ENCODE measurements at regions not wholly inside any gene's neighbourhood (a gene's known extent, or its start where the extent isn't known, plus 50 kb on each side); places are given as distances from the start of the nearest gene placed in this dataset.

DNA sequence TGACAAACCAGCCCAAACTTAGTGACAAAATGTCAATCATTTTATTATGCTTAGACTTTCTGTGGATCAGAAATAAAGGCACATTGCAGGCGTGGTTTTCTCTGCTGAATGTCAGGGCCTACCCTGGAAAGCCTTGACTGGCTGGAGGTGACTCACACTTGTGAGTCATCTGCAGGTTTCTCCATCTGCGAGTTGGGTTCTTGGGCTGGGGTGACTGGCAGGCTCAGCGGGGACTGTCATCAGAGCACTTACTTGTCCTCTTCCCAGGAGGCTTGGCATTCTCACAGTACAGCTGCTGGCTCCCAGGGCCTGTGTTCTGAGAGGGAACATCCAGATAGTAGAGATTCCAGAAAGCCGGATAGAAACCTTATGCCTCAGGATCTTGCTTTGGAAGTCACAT is 153.8 kb upstream of the AGA start:
- H3K9ac ChIP-seq (ENCODE audit: low read depth, low read length) = no peak overlapping the region
- H3K9me3 ChIP-seq (ENCODE audit: control insufficient read depth, insufficient read depth, low read length) = no peaks in the 10 kb centered on the region
- peaks cover 19% of the 10 kb centered on the region for H3K4me1 ChIP-seq (ENCODE audit: insufficient read depth, low read length)
- no peaks in the 10 kb centered on the region for H3K36me3 ChIP-seq (ENCODE audit: insufficient read depth, low read length)

DNA sequence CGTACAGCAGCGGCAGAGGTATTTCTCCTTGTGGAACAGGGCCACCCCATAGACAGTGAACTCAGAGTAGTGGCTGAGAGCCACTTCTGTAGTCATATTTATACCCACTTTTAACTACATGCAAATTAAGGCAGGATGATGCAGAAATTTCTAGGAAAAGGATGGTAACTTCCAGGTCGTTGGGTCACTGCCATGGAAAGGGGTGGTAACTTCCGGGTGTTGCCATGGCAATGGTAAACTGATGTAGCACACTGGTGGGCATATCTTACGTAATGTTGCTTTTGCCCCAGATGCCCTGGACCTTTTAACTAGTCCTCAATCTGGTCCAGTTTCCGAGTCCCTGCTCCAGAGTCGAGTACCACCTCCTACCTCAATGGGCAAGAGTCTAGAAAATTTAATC is 154.8 kb upstream of the AGA start:
- Histone ChIP-seq H3K9ac (ENCODE audit: low read depth, low read length) (no peak overlapping the region), H3K4me1 (ENCODE audit: insufficient read depth, low read length) (peaks cover 19% of the 10 kb centered on the region), H3K9me3 (ENCODE audit: control insufficient read depth, insufficient read depth, low read length) (no peaks in the 10 kb centered on the region)

DNA sequence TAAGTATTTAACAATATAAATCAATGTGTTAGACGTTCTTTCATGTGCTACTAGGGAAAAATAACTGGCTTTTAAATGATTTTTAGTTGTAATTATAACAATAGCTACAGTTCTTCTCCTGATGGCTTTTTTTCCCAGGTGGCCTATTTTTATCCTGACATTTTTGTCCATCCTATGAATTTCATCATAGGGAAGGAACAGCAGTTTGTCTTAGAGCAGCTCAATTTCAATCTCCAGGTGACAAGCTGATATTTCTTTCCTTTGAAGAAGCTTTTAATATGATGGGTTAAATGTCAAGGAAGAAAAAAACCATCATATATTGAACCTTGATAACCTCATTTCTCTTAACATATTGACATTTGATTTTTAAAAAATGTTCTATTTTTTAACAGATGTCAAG is 163.0 kb upstream of the AGA start:
- H3K4me1 ChIP-seq (ENCODE audit: insufficient read depth, low read length) = peaks cover 3% of the 10 kb centered on the region; the same call in 1 of the 2 replicates
- no peaks in the 10 kb centered on the region; the same call in 1 of the 2 replicates for H3K9me3 ChIP-seq (ENCODE audit: control insufficient read depth, insufficient read depth, low read length)
- no peak overlapping the region for H3K9ac ChIP-seq (ENCODE audit: low read depth, low read length)
- no peaks in the 10 kb centered on the region for H3K36me3 ChIP-seq (ENCODE audit: insufficient read depth, low read length)

More for the DNA sequence above, 154.8 kb upstream of the AGA start:
- no peaks in the 10 kb centered on the region for H3K36me3 ChIP-seq (ENCODE audit: insufficient read depth, low read length)

DNA sequence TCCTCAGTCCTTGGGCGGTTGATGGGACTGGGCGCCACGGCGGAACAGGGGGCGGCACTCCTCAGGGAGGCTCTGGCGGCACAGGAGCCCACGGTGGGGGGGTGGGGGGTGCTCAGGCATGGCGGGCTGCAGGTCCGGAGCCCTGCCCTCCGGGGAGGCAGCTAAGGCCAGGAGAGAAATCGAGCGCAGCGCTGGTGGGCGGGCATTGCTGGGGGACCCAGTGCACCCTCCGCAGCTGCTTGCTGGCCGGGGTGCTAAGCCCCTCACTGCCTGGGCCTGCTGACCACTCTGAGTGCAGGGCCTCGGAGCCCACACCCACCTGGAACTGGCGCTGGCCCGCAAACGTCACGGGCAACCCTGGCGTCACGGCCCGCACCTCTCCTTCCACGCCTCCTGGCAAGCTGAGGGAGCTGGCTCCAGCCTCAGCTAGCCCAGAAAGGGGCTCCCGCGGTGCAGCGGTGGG is 164.9 kb upstream of the AGA start:
- Histone ChIP-seq H3K9me3 (ENCODE audit: control insufficient read depth, insufficient read depth, low read length) (no peaks in the 10 kb centered on the region; the same call in 1 of the 2 replicates), H3K9ac (ENCODE audit: low read depth, low read length) (no peak overlapping the region)

DNA sequence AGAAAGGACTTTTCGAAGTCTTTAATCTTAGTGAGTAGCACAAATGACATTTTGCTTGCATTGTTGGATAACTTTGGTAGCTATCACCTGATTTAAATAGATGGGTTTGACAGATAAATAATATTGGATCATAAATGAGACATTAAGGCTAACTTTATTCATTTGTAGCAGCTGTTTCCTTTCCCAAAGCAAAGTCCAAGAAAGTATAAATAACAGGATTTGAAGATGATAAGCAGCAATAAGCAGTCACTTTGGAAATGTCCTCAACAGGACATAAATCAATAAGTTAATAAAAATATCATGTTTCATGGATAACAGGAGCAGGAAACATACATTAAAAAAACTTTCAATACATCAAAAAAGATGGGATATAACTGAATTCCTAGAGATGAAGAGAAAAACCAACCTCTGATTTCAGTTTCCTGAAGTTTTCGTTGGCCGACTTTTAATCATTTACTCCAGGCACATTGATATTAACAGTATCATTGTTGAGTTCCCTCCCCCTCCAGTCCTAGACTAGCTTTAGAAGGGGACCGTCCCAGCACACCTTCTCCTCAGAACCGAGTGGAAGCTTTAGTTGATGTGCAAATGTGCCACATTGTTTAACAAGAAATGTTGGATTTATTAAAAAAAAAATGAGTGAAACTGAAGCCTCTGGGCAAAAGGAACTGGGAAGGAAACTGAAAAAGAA is 169.9 kb upstream of the AGA start:
- Histone ChIP-seq H3K4me1 (ENCODE audit: insufficient read depth, low read length) (peaks cover 8% of the 10 kb centered on the region; the same call in 1 of the 2 replicates), H3K36me3 (ENCODE audit: insufficient read depth, low read length) (no peaks in the 10 kb centered on the region), H3K9ac (ENCODE audit: low read depth, low read length) (no peak overlapping the region), H3K9me3 (ENCODE audit: control insufficient read depth, insufficient read depth, low read length) (no peaks in the 10 kb centered on the region)

More for the DNA sequence above, 164.9 kb upstream of the AGA start:
- H3K4me1 ChIP-seq (ENCODE audit: insufficient read depth, low read length) = peaks cover 8% of the 10 kb centered on the region; the same call in 1 of the 2 replicates
- no peaks in the 10 kb centered on the region for H3K36me3 ChIP-seq (ENCODE audit: insufficient read depth, low read length)

DNA sequence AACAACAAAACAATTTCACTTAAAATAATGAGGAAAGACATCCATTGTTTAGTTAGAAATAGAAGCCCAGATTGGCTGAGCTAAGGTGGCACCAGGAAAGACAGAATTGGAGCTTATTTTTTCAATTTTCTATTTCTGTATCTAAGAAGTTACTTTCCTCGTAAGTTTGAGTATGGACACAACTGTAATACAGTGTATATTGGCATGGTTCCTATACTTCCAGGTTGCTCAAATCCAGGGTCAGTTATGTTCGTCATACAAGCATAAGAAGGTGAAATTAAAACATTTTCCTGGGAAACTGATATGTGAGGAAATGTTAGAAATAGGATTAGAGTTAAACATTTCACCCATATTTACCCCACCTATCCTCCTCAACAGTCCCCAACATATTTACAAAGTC is 170.4 kb upstream of the AGA start:
- peaks cover 8% of the 10 kb centered on the region; the same call in 1 of the 2 replicates for H3K4me1 ChIP-seq (ENCODE audit: insufficient read depth, low read length)

DNA sequence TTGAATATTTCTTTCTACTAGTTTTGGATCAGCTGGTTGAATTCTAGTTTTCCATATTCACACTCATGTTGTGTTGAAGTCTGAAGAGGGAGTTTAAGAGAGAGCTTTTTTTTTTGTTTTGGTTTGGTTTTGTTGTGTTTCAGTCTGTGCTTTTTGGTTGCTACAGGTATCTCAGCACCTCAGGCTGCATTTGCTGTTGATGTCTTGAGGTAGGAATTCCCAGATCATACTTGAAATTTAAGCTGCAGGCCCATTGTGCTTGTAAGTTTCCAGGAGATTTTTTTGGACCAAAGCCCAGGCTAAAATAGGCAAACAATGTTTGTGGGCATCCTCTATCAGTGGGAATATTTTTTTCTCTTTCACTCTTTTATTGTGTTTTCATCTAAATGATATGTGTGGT is 190.2 kb upstream of the AGA start:
- no peaks in the 10 kb centered on the region; the same call in 1 of the 2 replicates for H3K9me3 ChIP-seq (ENCODE audit: control insufficient read depth, insufficient read depth, low read length)
- H3K9ac ChIP-seq (ENCODE audit: low read depth, low read length) = no peak overlapping the region
- no peaks in the 10 kb centered on the region for H3K36me3 ChIP-seq (ENCODE audit: insufficient read depth, low read length)
- no peaks in the 10 kb centered on the region for H3K4me1 ChIP-seq (ENCODE audit: insufficient read depth, low read length)

More for the DNA sequence above, 170.4 kb upstream of the AGA start:
- no peak overlapping the region for H3K9ac ChIP-seq (ENCODE audit: low read depth, low read length)
- no peaks in the 10 kb centered on the region for H3K9me3 ChIP-seq (ENCODE audit: control insufficient read depth, insufficient read depth, low read length)
- no peaks in the 10 kb centered on the region for H3K36me3 ChIP-seq (ENCODE audit: insufficient read depth, low read length)

DNA sequence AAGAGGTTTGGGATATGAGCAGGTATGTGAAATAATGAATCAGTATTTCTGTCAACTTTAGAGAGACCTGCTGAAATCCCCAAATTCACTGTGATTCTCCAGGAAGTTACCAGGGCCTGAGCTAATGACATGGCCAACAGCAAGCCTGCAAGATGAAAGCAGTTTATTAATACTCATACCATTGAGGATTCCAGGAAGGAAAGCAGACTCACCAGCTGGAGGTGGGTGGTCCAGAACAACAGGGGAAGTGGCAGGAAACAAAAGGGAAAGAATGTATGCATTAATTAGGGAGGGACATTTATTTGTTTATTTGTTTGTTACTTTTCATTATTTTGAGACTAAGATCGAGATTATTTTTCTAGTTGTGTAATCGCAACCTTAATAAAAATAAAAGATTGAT is 196.6 kb upstream of the AGA start:
- Histone ChIP-seq H3K36me3 (ENCODE audit: insufficient read depth, low read length) (no peaks in the 10 kb centered on the region), H3K9ac (ENCODE audit: low read depth, low read length) (no peak overlapping the region), H3K4me1 (ENCODE audit: insufficient read depth, low read length) (peaks cover 9% of the 10 kb centered on the region), H3K9me3 (ENCODE audit: control insufficient read depth, insufficient read depth, low read length) (no peaks in the 10 kb centered on the region; the same call in 1 of the 2 replicates)

DNA sequence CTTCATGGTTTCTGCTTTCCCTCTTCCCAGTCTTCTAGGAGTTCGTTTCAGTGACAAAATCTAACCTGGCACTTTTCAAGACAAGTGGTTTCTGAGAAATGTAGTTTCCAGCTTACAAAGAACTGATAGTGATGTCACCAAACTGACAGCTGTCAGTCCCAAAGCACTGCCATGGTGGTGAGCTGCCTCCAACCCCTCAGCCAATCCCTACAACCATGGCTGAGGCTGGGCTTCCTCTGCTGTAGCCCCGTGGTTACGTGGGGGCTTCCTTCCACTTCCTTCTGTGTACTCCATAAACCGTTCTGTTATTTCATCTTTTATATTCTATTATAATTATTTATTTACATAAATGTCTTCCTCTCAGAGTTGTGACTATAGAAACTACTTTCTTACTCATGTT is 198.6 kb upstream of the AGA start:
- Histone ChIP-seq H3K9me3 (ENCODE audit: control insufficient read depth, insufficient read depth, low read length) (no peaks in the 10 kb centered on the region; the same call in 1 of the 2 replicates), H3K4me1 (ENCODE audit: insufficient read depth, low read length) (peaks cover 9% of the 10 kb centered on the region), H3K36me3 (ENCODE audit: insufficient read depth, low read length) (no peaks in the 10 kb centered on the region), H3K9ac (ENCODE audit: low read depth, low read length) (no peak overlapping the region)

DNA sequence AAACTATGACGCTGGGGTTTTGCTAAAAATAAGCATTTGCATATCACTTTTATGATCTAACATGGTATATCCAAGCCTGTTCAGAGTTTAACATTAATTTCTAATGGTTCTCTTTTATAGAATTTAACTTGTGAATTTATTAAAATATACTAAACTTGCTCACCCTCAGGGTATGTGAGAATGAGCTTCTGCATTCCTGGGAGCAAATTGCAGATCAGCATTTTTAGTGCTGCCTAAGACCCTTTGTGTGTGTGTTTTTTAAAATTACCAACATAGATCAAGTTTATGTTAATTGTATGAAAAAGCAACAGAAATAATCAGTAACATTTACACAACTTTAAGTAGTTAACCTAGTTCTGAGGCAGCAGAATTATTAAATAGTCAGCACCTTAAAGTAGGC is 218.0 kb upstream of the AGA start:
- Histone ChIP-seq H3K4me1 (ENCODE audit: insufficient read depth, low read length) (no peaks in the 10 kb centered on the region), H3K9ac (ENCODE audit: low read depth, low read length) (no peak overlapping the region), H3K9me3 (ENCODE audit: control insufficient read depth, insufficient read depth, low read length) (peaks cover 10% of the 10 kb centered on the region), H3K36me3 (ENCODE audit: insufficient read depth, low read length) (no peaks in the 10 kb centered on the region)

DNA sequence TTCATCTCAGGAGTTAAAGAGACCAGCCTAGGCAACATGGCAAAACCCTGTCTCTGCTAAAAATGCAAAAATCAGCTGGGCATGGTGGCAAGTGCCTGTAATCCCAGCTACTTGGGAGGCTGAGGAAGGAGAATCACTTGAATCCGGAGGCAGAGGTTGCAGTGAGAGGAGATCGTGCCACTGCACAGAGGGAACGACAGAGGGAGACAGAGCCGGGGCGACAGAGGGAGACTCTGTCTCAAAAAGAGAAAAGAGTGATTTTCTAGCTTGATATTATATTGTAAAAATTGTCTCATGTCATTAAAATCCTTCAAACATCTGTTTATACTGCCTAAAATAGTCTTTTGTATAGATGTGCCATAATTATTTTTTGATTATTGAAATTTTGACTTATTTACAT is 225.4 kb upstream of the AGA start:
- no peaks in the 10 kb centered on the region for H3K36me3 ChIP-seq (ENCODE audit: insufficient read depth, low read length)
- H3K9ac ChIP-seq (ENCODE audit: low read depth, low read length) = no peak overlapping the region
- H3K4me1 ChIP-seq (ENCODE audit: insufficient read depth, low read length) = no peaks in the 10 kb centered on the region
- H3K9me3 ChIP-seq (ENCODE audit: control insufficient read depth, insufficient read depth, low read length) = peaks cover 7% of the 10 kb centered on the region; the same call in 1 of the 2 replicates

DNA sequence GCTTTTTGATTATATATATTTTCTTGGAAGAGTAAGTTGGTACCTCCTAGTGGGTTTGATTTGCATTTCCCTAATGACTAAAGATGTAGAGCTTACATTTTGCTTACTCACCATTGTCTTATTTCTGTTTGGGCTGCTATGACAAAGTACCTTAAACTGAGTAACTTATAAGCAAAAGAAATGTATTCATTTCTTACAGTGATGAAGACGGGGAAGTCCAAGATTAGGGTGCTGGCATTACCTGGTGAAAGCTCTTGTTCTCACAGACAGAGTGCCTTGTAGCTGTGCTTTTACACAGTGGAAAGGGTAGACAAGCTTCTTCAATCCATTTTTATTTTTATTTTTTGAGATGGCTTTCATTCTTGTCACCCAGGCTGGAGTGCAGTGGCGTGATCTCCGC is 229.2 kb upstream of the AGA start:
- Histone ChIP-seq H3K9me3 (ENCODE audit: control insufficient read depth, insufficient read depth, low read length) (no peaks in the 10 kb centered on the region), H3K9ac (ENCODE audit: low read depth, low read length) (no peak overlapping the region), H3K36me3 (ENCODE audit: insufficient read depth, low read length) (no peaks in the 10 kb centered on the region), H3K4me1 (ENCODE audit: insufficient read depth, low read length) (no peaks in the 10 kb centered on the region)

DNA sequence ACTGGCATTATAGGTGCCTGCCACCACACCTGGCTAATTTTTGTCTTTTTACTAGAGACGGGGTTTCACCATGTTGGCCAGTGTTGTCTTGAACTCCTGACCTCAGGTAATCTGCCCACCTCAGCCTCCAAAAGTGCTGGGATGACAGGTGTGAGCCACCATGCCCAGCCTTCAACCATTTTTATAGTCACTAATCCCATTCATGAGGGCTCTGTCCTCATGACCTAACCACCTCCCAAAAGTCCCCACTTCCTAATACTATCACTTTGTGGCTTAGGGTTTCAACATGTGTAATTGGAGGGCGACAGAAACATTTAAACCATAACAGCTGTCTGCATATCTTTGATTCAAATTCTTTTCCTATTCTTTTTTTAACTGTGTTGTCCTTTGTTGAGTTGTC is 229.6 kb upstream of the AGA start:
- no peak overlapping the region for H3K9ac ChIP-seq (ENCODE audit: low read depth, low read length)
- H3K36me3 ChIP-seq (ENCODE audit: insufficient read depth, low read length) = no peaks in the 10 kb centered on the region
- no peaks in the 10 kb centered on the region for H3K9me3 ChIP-seq (ENCODE audit: control insufficient read depth, insufficient read depth, low read length)
- no peaks in the 10 kb centered on the region for H3K4me1 ChIP-seq (ENCODE audit: insufficient read depth, low read length)

DNA sequence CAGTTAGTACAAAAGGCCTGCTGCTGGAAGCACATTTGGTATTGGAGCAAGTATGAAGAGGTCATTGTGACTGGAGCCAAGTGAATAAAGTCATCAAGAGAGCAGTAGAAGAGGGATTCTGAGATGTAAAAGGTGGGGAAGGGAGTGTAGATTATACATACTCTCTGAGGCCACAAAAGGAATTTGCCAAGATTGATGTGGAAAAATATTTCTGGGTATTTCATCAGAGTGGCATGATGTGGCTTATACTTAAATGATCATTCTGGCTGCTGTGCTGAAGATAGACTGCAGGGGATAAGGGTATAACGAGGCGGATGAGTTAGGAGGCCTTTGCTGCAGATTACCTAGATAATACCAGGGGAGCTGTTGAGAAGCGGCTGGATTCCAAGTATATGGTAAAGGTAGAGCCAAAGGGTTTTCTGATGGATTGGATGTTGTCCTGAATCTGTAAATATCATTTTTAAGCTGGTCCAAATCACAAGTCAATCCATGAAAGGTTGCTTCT is 231.8 kb upstream of the AGA start:
- H3K4me1 ChIP-seq (ENCODE audit: insufficient read depth, low read length) = no peaks in the 10 kb centered on the region
- H3K9me3 ChIP-seq (ENCODE audit: control insufficient read depth, insufficient read depth, low read length) = no peaks in the 10 kb centered on the region
- H3K36me3 ChIP-seq (ENCODE audit: insufficient read depth, low read length) = no peaks in the 10 kb centered on the region
- H3K9ac ChIP-seq (ENCODE audit: low read depth, low read length) = no peak overlapping the region

DNA sequence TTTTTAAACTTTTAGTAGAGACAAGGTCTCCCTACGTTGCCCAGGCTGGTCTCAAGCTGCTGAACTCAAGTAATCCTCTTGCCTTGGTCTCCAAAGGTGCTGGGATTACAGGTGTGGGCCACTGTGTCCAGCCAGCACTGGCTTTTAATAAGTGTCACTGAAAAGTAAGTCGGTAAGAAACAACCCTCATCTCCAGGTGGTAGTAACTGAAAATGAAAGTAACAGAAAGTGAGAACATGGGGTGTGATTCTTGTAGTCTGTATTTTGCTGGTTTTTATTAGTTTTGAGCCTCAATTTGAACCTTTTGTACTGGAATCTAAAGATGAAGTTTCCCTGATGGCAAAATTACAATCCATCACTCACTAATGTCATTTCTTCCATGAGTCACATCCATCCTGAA is 238.1 kb upstream of the AGA start:
- H3K9me3 ChIP-seq (ENCODE audit: control insufficient read depth, insufficient read depth, low read length) = no peaks in the 10 kb centered on the region
- no peaks in the 10 kb centered on the region for H3K36me3 ChIP-seq (ENCODE audit: insufficient read depth, low read length)
- H3K4me1 ChIP-seq (ENCODE audit: insufficient read depth, low read length) = no peaks in the 10 kb centered on the region
- no peak overlapping the region for H3K9ac ChIP-seq (ENCODE audit: low read depth, low read length)
